Dermis microvascular lymphatic vessel endothelial cell (primary cell): ENCODE measurements at regions not wholly inside any gene's neighbourhood (a gene's known extent, or its start where the extent isn't known, plus 50 kb on each side); places are given as distances from the start of the nearest gene placed in this dataset.

Experiments used
- DNase-seq, 2 donors: peaks; one replicate each; pipeline versions ENCODE4 v3.0.0 to v3.0.0-alpha.2; 2010; ENCODE audit warnings: low read depth in 2 of 2

- no peak for DNase-seq
Observed at GRCh38 chr16:72415379-72415778, 243.4 kb upstream of the PMFBP1 start.

- no peak for DNase-seq
Observed at GRCh38 chr16:72410492-72410891, 238.5 kb upstream of the PMFBP1 start.

- no peak for DNase-seq
Observed at GRCh38 chr16:72409423-72409822, 237.5 kb upstream of the PMFBP1 start.

GRCh38 chr16:72406390-72406789 lies 234.4 kb upstream of the PMFBP1 start:
- no peak for DNase-seq

GRCh38 chr16:72404299-72404698 lies 232.3 kb upstream of the PMFBP1 start:
- DNase-seq = no peak

GRCh38 chr16:72401084-72401361 lies 229.1 kb upstream of the PMFBP1 start:
- DNase-seq = no peak

GRCh38 chr16:72400257-72401083 lies 228.5 kb upstream of the PMFBP1 start:
- peak; percentile 41 to 66 for DNase-seq

GRCh38 chr16:72399811-72400210 lies 227.9 kb upstream of the PMFBP1 start:
- DNase-seq = no peak

- no peak for DNase-seq
Observed at GRCh38 chr16:72397876-72398275, 225.9 kb upstream of the PMFBP1 start.

- no peak for DNase-seq
Observed at GRCh38 chr16:72394526-72394925, 222.6 kb upstream of the PMFBP1 start.

- no peak for DNase-seq
Observed at GRCh38 chr16:72389791-72390190, 217.8 kb upstream of the PMFBP1 start.

- no peak for DNase-seq
Observed at GRCh38 chr16:72388007-72388406, 216.1 kb upstream of the PMFBP1 start.

GRCh38 chr16:72384651-72385050 lies 212.7 kb upstream of the PMFBP1 start:
- DNase-seq = no peak

GRCh38 chr16:72380283-72380682 lies 208.3 kb upstream of the PMFBP1 start:
- peak in 1 of 2 donors; percentile 16 for DNase-seq

GRCh38 chr16:72373201-72373600 lies 201.2 kb upstream of the PMFBP1 start:
- no peak for DNase-seq

GRCh38 chr16:72372087-72373045 lies 200.4 kb upstream of the PMFBP1 start:
- no peak for DNase-seq

GRCh38 chr16:72371307-72372086 lies 199.5 kb upstream of the PMFBP1 start:
- peak in 1 of 2 donors; percentile 96 for DNase-seq

- DNase-seq = no peak
Observed at GRCh38 chr16:72369274-72369673, 197.3 kb upstream of the PMFBP1 start.

- DNase-seq = no peak
Observed at GRCh38 chr16:72367851-72368250, 195.9 kb upstream of the PMFBP1 start.

- peak; percentile 15 to 93 for DNase-seq
Observed at GRCh38 chr16:72362973-72363372, 191.0 kb upstream of the PMFBP1 start.

GRCh38 chr16:72362476-72362875 lies 190.5 kb upstream of the PMFBP1 start:
- DNase-seq = no peak

GRCh38 chr16:72357910-72358309 lies 186.0 kb upstream of the PMFBP1 start:
- no peak for DNase-seq
